ENCODE measurements at regions not wholly inside any gene's neighbourhood (a gene's known extent, or its start where the extent isn't known, plus 50 kb on each side); places are given as distances from the start of the nearest gene placed in this dataset.

- TF ChIP-seq CTCF (IDR thresholded peaks at IDR 0.05) (no peak), POLR2A (IDR thresholded peaks at IDR 0.05) (no peak), POLR2AphosphoS5 (IDR thresholded peaks at IDR 0.05) (no peak), EP300 (IDR thresholded peaks at IDR 0.05) (no peak)
Observed at GRCh38 chr5:1975898-1976765, 93.4 kb upstream of the IRX4 start.

All from suprapubic skin (tissue), 4 donors.